Skeletal muscle tissue (tissue), 3 donors: ENCODE measurements at regions not wholly inside any gene's neighbourhood (a gene's known extent, or its start where the extent isn't known, plus 50 kb on each side); places are given as distances from the start of the nearest gene placed in this dataset.

ENCODE experiments used
- H3K27ac ChIP-seq: one replicate; pipeline ENCODE4 v1.7.0; 2013; ENCODE audit warnings: mild to moderate bottlenecking, low read depth, low read length, inconsistent platforms
- H3K27me3 ChIP-seq, 3 donors: one replicate each; pipeline ENCODE4 v1.7.0; 2013; ENCODE audit warnings: low read length in 3 of 3; ENCODE audit not compliant: control insufficient read depth in 3 of 3, insufficient read depth in 3 of 3
- H3K36me3 ChIP-seq, 3 donors: one replicate each; pipeline ENCODE4 v1.7.0; 2013; ENCODE audit warnings: low read length in 3 of 3; ENCODE audit not compliant: control insufficient read depth in 3 of 3, insufficient read depth in 3 of 3
- H3K4me1 ChIP-seq, 3 donors: one replicate each; pipeline ENCODE4 v1.7.0; 2013; ENCODE audit warnings: low read length in 3 of 3, mild to moderate bottlenecking in 3 of 3; ENCODE audit not compliant: control insufficient read depth in 3 of 3, insufficient read depth in 3 of 3
- H3K4me3 ChIP-seq, 3 donors: one replicate each; pipeline ENCODE4 v1.7.0; 2013; ENCODE audit warnings: low read length in 3 of 3
- H3K9ac ChIP-seq, 3 donors: one replicate each; pipeline ENCODE4 v1.7.0; 2013; ENCODE audit warnings: low read length in 3 of 3, mild to moderate bottlenecking in 3 of 3, moderate library complexity in 2 of 3, low read depth in 1 of 3
- H3K9me3 ChIP-seq, 3 donors: one replicate each; pipeline ENCODE4 v1.7.0; 2013; ENCODE audit warnings: low read length in 3 of 3; ENCODE audit not compliant: control insufficient read depth in 3 of 3
- donor health status: Osteomylitis.

- H3K9ac ChIP-seq: no peak overlapping the region
- no peaks in the 10 kb centered on the region for H3K4me1 ChIP-seq
- no peak overlapping the region for H3K27ac ChIP-seq
- H3K9me3 ChIP-seq: no peaks in the 10 kb centered on the region
- no peak overlapping the region for H3K4me3 ChIP-seq
- peaks cover 0 to 2% (median 0%) of the 10 kb centered on the region in 3 donors for H3K27me3 ChIP-seq
- H3K36me3 ChIP-seq: no peaks in the 10 kb centered on the region
These were observed 1136.8 kb upstream of the AUTS2 start for GRCh38 chr7:68461430-68461829.

DNA sequence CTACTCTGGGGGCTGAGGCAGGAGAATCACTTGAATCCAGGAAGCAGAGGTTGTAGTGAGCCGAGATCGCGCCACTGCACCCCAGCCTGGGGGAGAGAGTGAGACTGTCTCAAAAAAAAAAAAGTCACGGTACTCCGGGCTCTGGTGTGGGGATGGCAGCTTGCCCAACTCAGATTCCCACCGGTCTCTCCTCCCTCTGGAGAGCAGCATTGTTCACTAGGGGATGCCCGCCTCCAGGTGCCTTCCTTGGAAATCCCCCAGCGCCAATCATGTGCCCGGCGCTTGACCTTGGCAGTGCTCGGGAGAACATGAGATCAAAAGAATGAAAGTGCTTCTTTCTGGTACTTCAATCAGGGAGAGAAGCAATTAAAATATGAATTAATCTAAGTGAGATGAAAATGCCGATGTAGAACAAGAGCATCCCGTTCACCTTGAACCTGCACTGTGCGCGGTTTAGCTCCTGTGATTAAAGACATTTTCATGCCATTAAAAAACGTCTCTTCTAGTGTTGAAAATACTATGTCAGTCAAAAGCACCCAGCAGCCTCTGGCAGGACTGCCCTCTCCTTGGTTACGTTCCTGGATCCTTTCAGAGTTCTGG, 1127.3 kb upstream of the AUTS2 start:
- Histone ChIP-seq H3K27me3 (peaks cover 0 to 9% (median 6%) of the 10 kb centered on the region in 3 donors), H3K27ac (no peak overlapping the region), H3K4me1 (no peaks in the 10 kb centered on the region), H3K36me3 (no peaks in the 10 kb centered on the region), H3K9me3 (no peaks in the 10 kb centered on the region), H3K9ac (no peak overlapping the region), H3K4me3 (no peak overlapping the region)

DNA sequence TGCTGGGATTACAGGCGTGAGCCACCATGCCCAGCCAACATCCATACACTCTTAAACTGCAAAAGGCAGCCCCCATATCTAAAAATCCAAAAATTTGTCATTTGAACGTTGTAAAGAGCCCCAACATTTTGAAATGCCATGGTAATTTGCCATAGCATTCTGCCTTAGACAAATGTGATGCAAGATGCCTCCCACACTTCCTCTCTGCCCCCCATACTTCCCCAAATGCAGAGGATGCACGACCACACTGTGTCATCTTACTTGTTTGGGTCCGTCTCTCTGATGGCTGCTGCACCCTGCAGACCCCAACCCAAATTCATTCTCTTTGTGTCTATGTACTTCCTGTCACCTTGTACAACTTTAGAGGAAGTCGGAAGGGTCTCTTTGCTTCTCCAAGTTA, 1125.6 kb upstream of the AUTS2 start:
- Histone ChIP-seq H3K27me3 (peaks cover 0 to 9% (median 6%) of the 10 kb centered on the region in 3 donors), H3K36me3 (no peaks in the 10 kb centered on the region), H3K4me1 (no peaks in the 10 kb centered on the region), H3K4me3 (no peak overlapping the region), H3K9me3 (no peaks in the 10 kb centered on the region), H3K27ac (no peak overlapping the region), H3K9ac (no peak overlapping the region)

DNA sequence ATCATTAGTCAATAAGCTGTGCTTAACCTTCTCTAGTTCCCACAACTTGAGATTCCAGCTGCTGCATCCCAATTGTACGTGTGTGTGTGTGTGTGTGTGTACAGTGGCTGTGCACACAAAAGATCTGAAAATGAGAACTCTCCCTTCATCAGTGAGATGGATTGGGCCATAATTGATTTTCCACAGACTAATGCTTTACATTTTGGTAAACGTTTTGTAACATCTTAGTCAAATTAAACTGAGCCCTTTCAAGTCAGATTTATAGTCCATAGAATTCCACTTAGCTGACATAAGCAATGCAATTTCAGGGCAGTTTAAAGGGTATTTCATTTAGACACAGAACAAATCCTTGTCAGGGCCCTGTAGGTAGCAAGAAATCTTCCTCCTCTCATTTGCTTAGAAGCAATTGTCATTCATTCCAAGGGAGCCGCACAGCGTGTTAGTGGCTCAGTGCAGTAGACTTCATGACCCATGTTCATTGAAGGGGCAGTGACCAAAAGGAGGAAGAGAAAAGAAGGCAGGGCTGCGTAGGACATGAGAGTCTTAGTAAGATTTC, 1123.5 kb upstream of the AUTS2 start:
- H3K9me3 ChIP-seq: no peaks in the 10 kb centered on the region
- H3K4me3 ChIP-seq: no peak overlapping the region
- peaks cover 0 to 9% (median 4%) of the 10 kb centered on the region in 3 donors for H3K27me3 ChIP-seq
- H3K9ac ChIP-seq: no peak overlapping the region
- H3K36me3 ChIP-seq: no peaks in the 10 kb centered on the region
- no peak overlapping the region for H3K27ac ChIP-seq
- no peaks in the 10 kb centered on the region for H3K4me1 ChIP-seq

- Histone ChIP-seq H3K4me1 (no peaks in the 10 kb centered on the region), H3K36me3 (no peaks in the 10 kb centered on the region), H3K27ac (no peak overlapping the region), H3K9me3 (no peaks in the 10 kb centered on the region), H3K4me3 (no peak overlapping the region), H3K9ac (no peak overlapping the region), H3K27me3 (peaks cover 0 to 6% (median 0%) of the 10 kb centered on the region in 3 donors)
These were observed 1121.3 kb upstream of the AUTS2 start for GRCh38 chr7:68476966-68477365.

GRCh38 chr7:68478326-68478725, 1119.9 kb upstream of the AUTS2 start:
- no peaks in the 10 kb centered on the region for H3K9me3 ChIP-seq

DNA sequence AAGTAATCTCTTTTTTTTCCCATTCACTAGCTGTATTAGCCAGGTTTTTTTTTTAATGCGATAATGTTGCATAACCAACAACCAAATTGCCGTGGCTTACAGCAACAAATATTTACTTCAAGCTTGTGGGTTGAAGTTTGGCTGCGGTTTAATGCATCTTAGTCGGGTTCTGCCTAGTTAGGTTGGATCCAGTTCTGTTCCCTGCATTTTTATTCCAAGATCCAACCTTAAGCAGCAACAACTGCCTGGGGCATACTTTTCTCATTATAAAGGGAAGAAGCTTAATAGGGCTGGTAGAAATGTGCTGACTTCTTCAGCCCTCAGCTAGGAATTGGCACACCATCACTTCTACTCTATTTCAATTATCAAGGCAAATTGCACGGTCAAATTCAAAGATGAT, 1115.5 kb upstream of the AUTS2 start:
- Histone ChIP-seq H3K27me3 (no peaks in the 10 kb centered on the region), H3K4me3 (no peak overlapping the region), H3K4me1 (no peaks in the 10 kb centered on the region), H3K9me3 (no peaks in the 10 kb centered on the region), H3K27ac (no peak overlapping the region), H3K36me3 (no peaks in the 10 kb centered on the region), H3K9ac (no peak overlapping the region)

More at GRCh38 chr7:68478326-68478725, 1119.9 kb upstream of the AUTS2 start:
- Histone ChIP-seq H3K4me1 (no peaks in the 10 kb centered on the region), H3K4me3 (no peak overlapping the region), H3K9ac (no peak overlapping the region), H3K27me3 (no peaks in the 10 kb centered on the region), H3K27ac (no peak overlapping the region), H3K36me3 (no peaks in the 10 kb centered on the region)

DNA sequence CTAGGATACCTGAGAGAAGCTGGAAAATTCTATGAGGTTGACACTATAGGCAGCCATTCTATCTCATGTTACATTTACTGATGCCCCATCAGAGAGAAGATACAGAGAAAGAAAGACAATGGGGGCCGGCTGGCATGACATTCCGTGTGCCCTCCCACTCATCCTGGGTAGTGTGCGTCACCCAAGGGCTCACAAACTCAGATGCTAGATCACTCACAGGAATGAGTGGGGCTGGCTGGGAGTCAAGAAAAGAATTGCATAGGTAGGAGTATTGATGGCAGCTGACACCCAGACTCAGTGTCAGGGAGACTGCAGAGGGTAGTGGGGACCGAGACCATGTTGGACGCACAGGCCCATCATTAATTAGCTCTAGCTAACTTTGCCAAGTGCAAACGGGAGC, 1113.5 kb upstream of the AUTS2 start:
- no peaks in the 10 kb centered on the region for H3K4me1 ChIP-seq
- H3K27ac ChIP-seq: no peak overlapping the region
- H3K4me3 ChIP-seq: no peak overlapping the region
- no peaks in the 10 kb centered on the region for H3K36me3 ChIP-seq
- H3K27me3 ChIP-seq: no peaks in the 10 kb centered on the region
- H3K9ac ChIP-seq: no peak overlapping the region
- no peaks in the 10 kb centered on the region for H3K9me3 ChIP-seq

DNA sequence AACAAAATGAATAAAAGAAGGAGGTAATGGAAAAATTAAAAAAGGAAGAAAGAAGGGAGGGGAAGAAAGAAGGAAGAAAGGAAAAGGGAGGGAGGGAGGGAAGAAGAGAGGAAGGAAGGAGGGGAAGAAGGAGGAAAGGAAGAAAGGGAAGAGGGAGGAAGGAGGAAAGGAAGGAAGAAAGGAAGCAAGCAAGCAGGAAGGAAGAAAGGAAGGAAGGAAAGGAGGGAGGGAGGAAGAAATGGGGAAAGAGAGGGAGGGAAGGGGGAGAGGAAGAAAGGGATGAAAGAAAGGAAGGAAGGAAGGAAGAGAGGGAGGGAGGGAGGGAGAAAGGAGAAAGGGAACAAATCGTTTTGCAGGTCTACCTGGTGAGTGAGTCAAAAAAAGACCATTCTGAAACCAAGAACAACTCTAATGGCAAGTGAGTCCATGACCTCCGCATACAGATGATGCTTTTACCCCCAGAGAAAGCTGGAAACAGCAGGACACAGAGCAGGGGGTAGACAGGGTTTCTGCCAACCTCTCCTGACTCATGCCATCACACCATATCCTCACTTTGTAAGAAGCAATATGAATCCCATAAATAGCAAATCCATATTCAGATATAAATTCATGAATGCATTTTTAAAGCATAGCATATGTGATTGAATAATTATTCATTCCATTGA, 1112.9 kb upstream of the AUTS2 start:
- Histone ChIP-seq H3K4me1 (no peaks in the 10 kb centered on the region), H3K36me3 (no peaks in the 10 kb centered on the region), H3K9me3 (no peaks in the 10 kb centered on the region), H3K27me3 (no peaks in the 10 kb centered on the region), H3K4me3 (no peak overlapping the region), H3K27ac (no peak overlapping the region), H3K9ac (no peak overlapping the region)

DNA sequence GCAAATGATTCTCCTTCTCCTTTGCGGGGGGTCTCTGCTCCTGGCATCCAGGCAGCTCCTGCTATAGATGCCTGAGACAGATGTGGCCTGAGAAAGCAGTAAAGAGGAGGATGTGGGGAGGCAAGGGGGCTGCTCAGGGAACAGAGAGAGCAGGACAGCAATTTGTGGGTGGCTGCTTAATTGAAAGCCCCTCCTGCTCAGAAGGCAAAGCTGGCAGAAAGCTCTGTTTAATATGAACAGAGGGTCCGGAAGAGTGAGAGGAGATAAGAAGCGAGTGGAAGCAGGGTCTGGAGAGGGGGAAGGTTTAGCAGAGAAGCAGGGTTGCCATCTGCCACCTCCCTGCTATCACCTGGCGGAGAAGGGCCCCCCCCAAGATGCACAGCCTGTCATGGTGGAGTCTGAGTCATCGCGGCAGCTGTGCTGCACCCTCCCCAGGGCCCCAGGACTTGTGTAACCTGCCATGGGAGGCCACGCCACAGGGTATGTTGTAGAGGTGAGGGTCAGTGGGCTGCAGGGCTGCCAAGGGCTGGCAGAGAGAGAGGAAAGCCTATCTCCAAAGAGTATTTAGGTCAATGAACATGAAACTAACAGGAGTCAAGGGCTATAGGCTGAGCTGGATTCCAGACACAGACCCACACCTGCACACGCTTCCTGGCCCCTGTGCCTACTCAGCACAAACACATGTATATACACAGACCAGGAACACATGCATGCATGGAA, 1109.8 kb upstream of the AUTS2 start:
- H3K36me3 ChIP-seq: no peaks in the 10 kb centered on the region
- no peaks in the 10 kb centered on the region for H3K4me1 ChIP-seq
- no peak overlapping the region for H3K9ac ChIP-seq
- H3K27me3 ChIP-seq: no peaks in the 10 kb centered on the region
- no peak overlapping the region for H3K4me3 ChIP-seq
- H3K9me3 ChIP-seq: no peaks in the 10 kb centered on the region
- no peak overlapping the region for H3K27ac ChIP-seq
